T-cell (primary cell): ENCODE measurements at regions not wholly inside any gene's neighbourhood (a gene's known extent, or its start where the extent isn't known, plus 50 kb on each side); places are given as distances from the start of the nearest gene placed in this dataset.

Source experiments
- ATAC-seq, 4 experiments: fragments of 200-7000 bp in 3 of 4; fragments of 150-1000 bp in 1 of 4; cut with Tn5 transposase; replicated peaks in 1 of 4; 1 replicate in 3 of 4; 2 replicates in 1 of 4; pipeline ENCODE4 v1.10.0; 2021; ENCODE audit warnings: moderate library complexity in 3 of 4, mild to moderate bottlenecking in 2 of 4, moderate number of reproducible peaks in 1 of 4
- CTCF ChIA-PET, 2 donors: fragments of 300-600 bp; sonication (Branson Sonifier 250); formaldehyde crosslinking; loops; one replicate each; lab custom pipeline; 2022; ENCODE audit warnings: antibody characterized with exemption in 2 of 2; lab: Charles Lee
- POLR2A ChIA-PET, 2 donors: fragments of 300-600 bp; sonication (Branson Sonifier 250); formaldehyde crosslinking; loops; one replicate each; lab custom pipeline; 2022; ENCODE audit warnings: antibody characterized with exemption in 2 of 2; lab: Charles Lee
- DNase-seq, 35 experiments: peaks; one replicate each; pipeline versions ENCODE4 v3.0.0 to v3.0.0-alpha.2; 2013 to 2023
- H3K27ac ChIP-seq: one replicate; pipeline ENCODE4 v1.5.1; 2013; ENCODE audit warnings: low read length
- H3K27me3 ChIP-seq, 2 experiments: replicated peaks in 1 of 2; 1 replicate in 1 of 2; 2 replicates in 1 of 2; pipeline versions ENCODE4 v1.6.1 to v1.7.0; 2013; ENCODE audit warnings: low read length in 1 of 2, mixed read lengths in 1 of 2; ENCODE audit not compliant: control insufficient read depth in 2 of 2, insufficient read depth in 2 of 2; ENCODE audit errors: extremely low read depth in 1 of 2
- H3K36me3 ChIP-seq, 2 donors: 1 replicate in 1 of 2; 2 replicates in 1 of 2; pipeline versions ENCODE4 v1.6.1 to v1.7.0; 2013; ENCODE audit warnings: low read length in 1 of 2; ENCODE audit not compliant: control insufficient read depth in 2 of 2, insufficient read depth in 1 of 2; ENCODE audit errors: extremely low read depth in 1 of 2
- H3K4me1 ChIP-seq, 2 experiments: 1 replicate in 1 of 2; 2 replicates in 1 of 2; pipeline versions ENCODE4 v1.6.1 to v1.7.0; 2013; ENCODE audit warnings: low read length in 2 of 2, mixed read lengths in 1 of 2; ENCODE audit not compliant: insufficient read depth in 2 of 2, control insufficient read depth in 1 of 2; ENCODE audit errors: extremely low read depth in 1 of 2
- H3K4me3 ChIP-seq, 2 donors: 1 replicate in 1 of 2; 2 replicates in 1 of 2; pipeline versions ENCODE4 v1.5.1 to v1.7.0; 2013; ENCODE audit warnings: mild to moderate bottlenecking in 2 of 2, low read length in 1 of 2, moderate library complexity in 1 of 2; ENCODE audit not compliant: control insufficient read depth in 1 of 2; ENCODE audit errors: extremely low read depth in 1 of 2
- H3K9me3 ChIP-seq: 2 replicates; pipeline ENCODE4 v1.7.0; 2013
- H3K27ac Mint-ChIP-seq, 2 donors: one replicate each; pipeline ENCODE4 v1.8.0; 2020 to 2021; ENCODE audit warnings: mild to moderate bottlenecking in 2 of 2, mixed read lengths in 2 of 2
- H3K27me3 Mint-ChIP-seq, 2 donors: one replicate each; pipeline ENCODE4 v1.8.0; 2021 to 2022; ENCODE audit warnings: mixed read lengths in 2 of 2
- H3K36me3 Mint-ChIP-seq: one replicate; pipeline ENCODE4 v1.8.0; 2021; ENCODE audit warnings: mixed read lengths
- H3K4me1 Mint-ChIP-seq, 3 donors: one replicate each; pipeline ENCODE4 v1.8.0; 2020 to 2022; ENCODE audit warnings: mixed read lengths in 3 of 3, mild to moderate bottlenecking in 1 of 3
- H3K4me3 Mint-ChIP-seq, 3 donors: one replicate each; pipeline ENCODE4 v1.8.0; 2020 to 2022; ENCODE audit warnings: mild to moderate bottlenecking in 3 of 3, mixed read lengths in 3 of 3, moderate library complexity in 3 of 3
- H3K9me3 Mint-ChIP-seq, 3 donors: one replicate each; pipeline ENCODE4 v1.8.0; 2020 to 2022; ENCODE audit warnings: mixed read lengths in 3 of 3
- WGBS: methylation state at CpG from one replicate; pipeline ENCODE4 v1.1.5; 2013; ENCODE audit warnings: missing lambda C conversion rate; ENCODE audit not compliant: insufficient coverage; 5-methylcytosine and 5-hydroxymethylcytosine counted together

DNA sequence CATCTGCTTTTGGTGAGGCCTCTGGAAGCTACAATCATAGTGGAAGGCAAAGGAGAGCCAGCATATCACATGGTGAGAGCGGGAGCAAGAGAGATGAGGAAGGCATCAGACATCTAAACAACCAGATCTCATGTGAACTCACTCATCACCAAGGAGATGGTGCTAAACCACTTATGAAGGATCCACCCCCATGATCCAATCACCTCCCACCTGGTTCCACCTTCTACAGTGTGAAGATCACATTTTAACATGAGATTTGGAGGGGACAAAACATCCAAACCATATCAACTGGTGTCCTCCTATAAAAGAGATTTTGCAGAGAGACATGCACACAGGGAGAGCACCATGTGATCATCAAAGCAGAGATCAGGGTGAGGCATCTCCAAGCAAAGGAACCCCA, 578.6 kb downstream of the MATN1 start:
- no peaks in the 10 kb centered on the region for H3K36me3 Mint-ChIP-seq
- H3K9me3 Mint-ChIP-seq, result peaks cover 0 to 3% (median 0%) of the 10 kb centered on the region in 3 donors
- peaks cover 24 to 28% of the 10 kb centered on the region in 2 donors for H3K27me3 Mint-ChIP-seq
- H3K4me3 ChIP-seq, result no peak overlapping the region
- no peaks in the 10 kb centered on the region for H3K36me3 ChIP-seq
- H3K4me1 ChIP-seq, result no peaks in the 10 kb centered on the region
- no peak overlapping the region for H3K4me3 Mint-ChIP-seq
- no peak for ATAC-seq
- no peaks in the 10 kb centered on the region for H3K9me3 ChIP-seq
- no peak for DNase-seq
- no peak overlapping the region for H3K27ac ChIP-seq
- POLR2A ChIA-PET, result no interaction called here
- H3K27ac Mint-ChIP-seq, result no peak overlapping the region
- peaks cover 0 to 18% of the 10 kb centered on the region in 2 experiments for H3K27me3 ChIP-seq
- CTCF ChIA-PET, result no interaction called here
- no CpG with 5 or more reads among the region's 1 CpG for WGBS
- H3K4me1 Mint-ChIP-seq, result no peaks in the 10 kb centered on the region

DNA sequence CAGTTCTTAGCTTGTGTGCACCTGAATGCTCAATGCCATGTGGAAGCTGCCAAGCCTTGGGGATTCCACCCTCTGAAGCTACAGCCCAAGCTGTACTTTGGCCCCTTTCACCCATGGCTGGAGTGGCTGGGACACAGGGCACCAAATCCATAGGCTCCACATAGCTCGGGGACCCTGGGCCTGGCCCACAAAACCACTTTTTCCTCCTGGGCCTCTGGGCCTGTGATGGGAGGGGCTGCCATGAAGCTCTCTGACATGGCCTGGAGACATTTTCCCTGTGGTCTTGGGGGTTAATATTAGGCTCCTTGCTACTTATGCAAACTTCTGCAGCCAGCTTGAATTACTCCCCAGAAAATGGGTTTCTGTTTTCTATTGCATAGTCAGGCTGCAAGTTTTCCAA, 579.9 kb downstream of the MATN1 start:
- Mint-ChIP-seq H3K9me3 (peaks cover 0 to 3% (median 0%) of the 10 kb centered on the region in 3 donors), H3K27me3 (peaks cover 24 to 27% of the 10 kb centered on the region in 2 donors), H3K36me3 (no peaks in the 10 kb centered on the region), H3K27ac (no peak overlapping the region), H3K4me3 (no peak overlapping the region), H3K4me1 (no peaks in the 10 kb centered on the region)
- no peak for DNase-seq
- Histone ChIP-seq H3K27ac (no peak overlapping the region), H3K36me3 (no peaks in the 10 kb centered on the region), H3K4me1 (no peaks in the 10 kb centered on the region), H3K9me3 (no peaks in the 10 kb centered on the region), H3K27me3 (peaks cover 0 to 18% of the 10 kb centered on the region in 2 experiments), H3K4me3 (no peak overlapping the region)
- WGBS, result no CpG with 5 or more reads among the region's 1 CpG
- POLR2A ChIA-PET, result no interaction called here
- no peak for ATAC-seq
- CTCF ChIA-PET, result no interaction called here

DNA sequence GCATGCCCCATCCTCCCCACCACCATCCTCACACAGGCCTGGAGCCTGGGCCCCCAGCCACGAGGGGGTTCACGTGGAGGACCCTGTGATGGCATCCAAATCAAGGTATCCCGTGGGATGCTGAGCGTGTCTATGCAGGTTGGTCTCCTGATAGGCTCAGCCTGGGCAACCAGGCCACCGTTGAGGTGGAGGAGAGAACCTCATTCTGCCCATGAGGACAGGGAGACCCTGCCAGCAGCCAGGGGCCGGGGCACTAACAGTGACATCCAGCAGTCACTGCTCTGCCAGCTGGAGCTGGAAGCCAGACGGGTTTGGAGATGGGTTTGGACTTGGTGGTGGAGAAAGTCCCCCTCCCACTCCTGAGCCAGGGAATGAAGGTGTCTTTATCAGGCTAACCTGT, 582.8 kb downstream of the MATN1 start:
- WGBS, result 69% methylated on average over 4 of the region's 7 CpGs
- no peaks in the 10 kb centered on the region for H3K4me1 ChIP-seq
- peaks cover 3 to 6% (median 3%) of the 10 kb centered on the region in 3 donors for H3K9me3 Mint-ChIP-seq
- H3K4me3 Mint-ChIP-seq, result no peak overlapping the region
- H3K9me3 ChIP-seq, result no peaks in the 10 kb centered on the region
- POLR2A ChIA-PET, result no interaction called here
- no peaks in the 10 kb centered on the region for H3K4me1 Mint-ChIP-seq
- no peak overlapping the region for H3K4me3 ChIP-seq
- ATAC-seq, result no peak
- no peak overlapping the region for H3K27ac ChIP-seq
- DNase-seq, result peak in 1 of 35 experiments; percentile 1
- H3K27me3 ChIP-seq, result peaks cover 0 to 16% of the 10 kb centered on the region in 2 experiments
- no peaks in the 10 kb centered on the region for H3K36me3 ChIP-seq
- peaks cover 16 to 18% of the 10 kb centered on the region in 2 donors for H3K27me3 Mint-ChIP-seq
- no peak overlapping the region for H3K27ac Mint-ChIP-seq
- no peaks in the 10 kb centered on the region for H3K36me3 Mint-ChIP-seq
- CTCF ChIA-PET, result no interaction called here

DNA sequence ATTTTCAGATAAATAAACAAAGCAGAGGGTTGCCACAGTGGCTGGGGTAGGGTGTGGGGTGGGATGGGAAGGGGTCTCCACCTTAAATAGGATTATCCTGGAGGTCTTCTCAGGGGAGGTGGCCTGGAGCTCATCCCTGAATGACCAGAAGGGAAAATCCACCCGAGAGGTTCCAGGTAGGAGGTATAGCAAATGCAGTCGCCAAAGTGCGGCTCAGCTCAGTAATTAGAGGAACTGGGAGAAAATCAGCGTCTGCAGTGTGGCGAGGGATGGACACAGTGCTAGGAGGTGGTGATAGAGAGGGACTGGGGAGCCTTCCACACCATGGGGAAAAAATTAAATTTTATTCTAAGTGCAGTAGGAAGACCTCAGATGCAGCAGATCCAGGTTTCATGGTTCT, 584.5 kb downstream of the MATN1 start:
- POLR2A ChIA-PET, result no interaction called here
- ATAC-seq (no peak), DNase-seq (no peak)
- Histone ChIP-seq H3K9me3 (no peaks in the 10 kb centered on the region), H3K27me3 (peaks cover 0 to 20% of the 10 kb centered on the region in 2 experiments), H3K27ac (no peak overlapping the region), H3K4me3 (no peak overlapping the region), H3K4me1 (no peaks in the 10 kb centered on the region), H3K36me3 (no peaks in the 10 kb centered on the region)
- CTCF ChIA-PET, result no interaction called here
- H3K36me3 Mint-ChIP-seq, result no peaks in the 10 kb centered on the region
- peaks cover 6 to 9% of the 10 kb centered on the region in 2 donors for H3K27me3 Mint-ChIP-seq
- no peaks in the 10 kb centered on the region for H3K4me1 Mint-ChIP-seq
- peaks cover 0 to 6% (median 3%) of the 10 kb centered on the region in 3 donors for H3K9me3 Mint-ChIP-seq
- 87% methylated on average over 4 of the region's 5 CpGs for WGBS
- H3K4me3 Mint-ChIP-seq, result no peak overlapping the region
- H3K27ac Mint-ChIP-seq, result no peak overlapping the region

DNA sequence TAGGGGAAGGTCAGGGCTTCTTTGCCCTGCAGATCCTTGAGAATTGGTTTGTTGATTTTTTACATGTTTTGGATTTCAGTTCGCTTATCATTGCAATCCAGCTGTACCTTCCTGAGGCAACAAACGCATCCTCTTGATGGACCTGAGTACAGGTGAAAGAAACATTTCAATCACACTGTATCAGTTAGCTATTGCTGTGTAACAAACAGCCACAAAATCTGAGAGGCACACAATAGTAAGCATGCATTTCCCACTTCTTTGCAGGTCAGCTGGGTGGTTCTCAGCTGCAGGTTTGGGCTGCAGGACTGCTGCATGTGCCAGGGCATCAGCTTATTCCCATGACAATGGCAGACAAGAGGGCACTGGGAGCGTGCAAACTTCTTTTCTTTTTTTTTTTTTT, 586.4 kb downstream of the MATN1 start:
- CTCF ChIA-PET, result no interaction called here
- no peak overlapping the region for H3K27ac Mint-ChIP-seq
- H3K27me3 Mint-ChIP-seq, result peaks cover 13 to 14% of the 10 kb centered on the region in 2 donors
- no peaks in the 10 kb centered on the region for H3K36me3 Mint-ChIP-seq
- Histone ChIP-seq H3K9me3 (no peaks in the 10 kb centered on the region), H3K27ac (no peak overlapping the region), H3K4me1 (no peaks in the 10 kb centered on the region), H3K27me3 (peaks cover 0 to 19% of the 10 kb centered on the region in 2 experiments), H3K4me3 (no peak overlapping the region), H3K36me3 (no peaks in the 10 kb centered on the region)
- 69% methylated on average over 2 of the region's 3 CpGs for WGBS
- H3K9me3 Mint-ChIP-seq, result peaks cover 0 to 6% (median 3%) of the 10 kb centered on the region in 3 donors
- DNase-seq (peak in 1 of 35 experiments; percentile 8), ATAC-seq (no peak)
- no peak overlapping the region for H3K4me3 Mint-ChIP-seq
- H3K4me1 Mint-ChIP-seq, result peaks cover 0 to 5% (median 0%) of the 10 kb centered on the region in 3 donors
- POLR2A ChIA-PET, result no interaction called here

DNA sequence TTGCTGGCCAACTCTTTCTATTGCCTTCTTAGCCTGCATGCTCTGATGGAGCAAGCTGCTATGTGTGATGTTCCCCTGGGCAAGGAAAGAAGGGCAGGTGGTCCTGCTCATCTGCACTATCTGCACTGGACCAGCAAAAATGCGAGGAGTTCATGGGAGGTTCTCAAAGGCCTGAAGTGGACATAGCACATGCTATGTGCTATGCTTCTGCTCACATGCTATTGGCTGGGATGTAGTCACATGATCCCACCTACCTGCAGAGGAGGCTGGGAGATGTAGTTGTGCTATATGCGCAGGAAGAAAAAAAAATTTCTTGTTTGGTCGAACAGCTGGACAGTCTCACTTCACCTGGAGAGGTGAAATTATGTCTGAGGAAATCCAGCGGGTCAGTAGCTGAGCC, 587.7 kb downstream of the MATN1 start:
- H3K4me1 ChIP-seq, result no peaks in the 10 kb centered on the region
- no peaks in the 10 kb centered on the region for H3K36me3 Mint-ChIP-seq
- no peaks in the 10 kb centered on the region for H3K9me3 ChIP-seq
- peaks cover 0 to 6% (median 3%) of the 10 kb centered on the region in 3 donors for H3K9me3 Mint-ChIP-seq
- POLR2A ChIA-PET, result no interaction called here
- no peak overlapping the region for H3K4me3 ChIP-seq
- H3K27me3 Mint-ChIP-seq, result peaks cover 13 to 16% of the 10 kb centered on the region in 2 donors
- H3K4me1 Mint-ChIP-seq, result peaks cover 0 to 5% (median 0%) of the 10 kb centered on the region in 3 donors
- DNase-seq (peak in 1 of 35 experiments; percentile 2), ATAC-seq (no peak)
- no peak overlapping the region for H3K4me3 Mint-ChIP-seq
- CTCF ChIA-PET, result no interaction called here
- H3K27ac ChIP-seq, result no peak overlapping the region
- no peaks in the 10 kb centered on the region for H3K36me3 ChIP-seq
- 75% methylated on average over 1 of the region's 4 CpGs for WGBS
- peaks cover 0 to 21% of the 10 kb centered on the region in 2 experiments for H3K27me3 ChIP-seq
- no peak overlapping the region for H3K27ac Mint-ChIP-seq
